ENCODE measurements at regions not wholly inside any gene's neighbourhood (a gene's known extent, or its start where the extent isn't known, plus 50 kb on each side); places are given as distances from the start of the nearest gene placed in this dataset.
"Not testable (repeated sequence)": the region's sequence is repeated elsewhere in the genome, so short reads cannot be mapped to it uniquely, and the experiment has no call there.

DNA sequence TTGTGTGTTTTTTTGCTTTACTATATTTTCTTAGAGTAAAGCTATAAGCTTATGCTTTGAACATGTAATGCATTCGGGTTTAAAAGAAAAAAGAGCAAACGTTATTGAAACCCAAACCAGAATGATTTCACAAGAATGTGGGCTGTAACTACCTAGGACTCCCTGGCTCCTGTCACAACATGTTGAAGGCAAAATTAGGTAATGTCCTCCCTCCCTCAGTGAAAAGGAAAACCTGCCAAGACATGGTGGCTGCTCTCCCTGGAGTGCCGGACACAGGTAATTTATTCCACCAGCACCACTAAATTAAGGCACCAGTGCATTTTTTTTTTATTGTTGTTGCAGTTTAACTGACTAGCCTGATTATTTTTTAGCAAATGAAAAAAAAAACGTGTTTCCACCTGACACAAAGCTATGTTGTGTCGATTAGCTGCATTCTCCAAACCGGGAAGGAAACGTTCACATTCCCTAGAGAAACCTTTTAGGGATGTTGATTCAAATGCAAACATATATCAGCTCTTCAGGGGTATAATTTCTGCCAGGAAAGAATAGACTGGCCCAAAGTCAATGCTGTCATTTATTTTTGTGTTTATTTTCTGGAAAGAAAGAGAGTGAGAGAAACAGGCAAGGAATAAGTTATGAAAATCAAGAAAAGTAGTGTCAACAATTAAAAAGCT, 134.6 kb downstream of the CCDC34 start:
- FAIRE-seq: peak; percentile 56

DNA sequence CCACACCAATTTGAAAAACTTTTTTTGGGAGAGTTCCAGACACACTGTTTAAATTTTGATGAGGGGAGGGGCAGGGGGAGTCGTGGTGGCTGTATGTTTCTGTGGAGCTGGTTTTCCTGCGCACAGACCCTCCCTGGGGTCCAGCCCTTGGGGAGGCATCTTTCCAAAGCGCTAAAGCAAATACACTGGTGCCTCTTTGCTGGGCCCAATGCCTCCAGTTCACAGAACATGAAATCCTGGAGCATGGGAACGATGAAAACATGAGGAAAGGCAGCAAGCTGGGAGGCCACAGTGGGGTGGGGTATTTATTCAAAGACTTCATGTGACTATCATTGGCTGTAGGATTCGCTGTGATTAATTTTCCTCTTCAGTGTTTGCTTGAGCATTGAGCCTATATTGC, 135.3 kb downstream of the CCDC34 start:
- DNase-seq (ENCODE audit: insufficient read length): no peak
- no peak for TF ChIP-seq POLR2A (IDR thresholded peaks at IDR 0.05; ENCODE audit: low read depth, low read length)
- TF ChIP-seq POLR2AphosphoS5 (IDR thresholded peaks at IDR 0.05; ENCODE audit: low read depth, low read length): no peak
- no peak for TF ChIP-seq TAF1 (IDR thresholded peaks at IDR 0.05; ENCODE audit: borderline replicate concordance, low read depth, low read length)
- FAIRE-seq: no peak

More for the DNA sequence above, 134.6 kb downstream of the CCDC34 start:
- no peak for TF ChIP-seq POLR2A (IDR thresholded peaks at IDR 0.05; ENCODE audit: low read depth, low read length)
- no peak for TF ChIP-seq POLR2AphosphoS5 (IDR thresholded peaks at IDR 0.05; ENCODE audit: low read depth, low read length)
- no peak for TF ChIP-seq TAF1 (IDR thresholded peaks at IDR 0.05; ENCODE audit: borderline replicate concordance, low read depth, low read length)
- DNase-seq (ENCODE audit: insufficient read length): no peak

DNA sequence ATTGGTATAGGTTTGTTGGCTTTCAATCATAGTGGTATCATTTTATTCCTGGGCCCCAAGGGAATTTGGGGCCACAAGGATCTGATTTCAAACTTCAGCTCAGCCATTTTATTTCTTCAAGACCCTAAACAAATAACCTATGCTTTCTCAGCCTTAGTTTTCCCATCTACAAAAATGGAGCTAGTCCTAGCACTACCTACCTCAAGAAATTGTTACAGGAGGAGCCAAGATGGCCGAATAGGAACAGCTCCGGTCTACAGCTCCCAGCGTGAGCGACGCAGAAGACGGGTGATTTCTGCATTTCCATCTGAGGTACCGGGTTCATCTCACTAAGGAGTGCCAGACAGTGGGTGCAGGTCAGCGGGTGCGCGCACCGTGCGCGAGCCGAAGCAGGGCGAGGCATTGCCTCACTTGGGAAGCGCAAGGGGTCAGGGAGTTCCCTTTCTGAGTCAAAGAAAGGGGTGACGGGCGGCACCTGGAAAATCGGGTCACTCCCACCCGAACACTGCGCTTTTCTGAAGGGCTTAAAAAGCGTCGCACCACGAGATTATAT, 143.5 kb downstream of the CCDC34 start:
- FAIRE-seq; DNase-seq (ENCODE audit: insufficient read length): not testable (repeated sequence)

DNA sequence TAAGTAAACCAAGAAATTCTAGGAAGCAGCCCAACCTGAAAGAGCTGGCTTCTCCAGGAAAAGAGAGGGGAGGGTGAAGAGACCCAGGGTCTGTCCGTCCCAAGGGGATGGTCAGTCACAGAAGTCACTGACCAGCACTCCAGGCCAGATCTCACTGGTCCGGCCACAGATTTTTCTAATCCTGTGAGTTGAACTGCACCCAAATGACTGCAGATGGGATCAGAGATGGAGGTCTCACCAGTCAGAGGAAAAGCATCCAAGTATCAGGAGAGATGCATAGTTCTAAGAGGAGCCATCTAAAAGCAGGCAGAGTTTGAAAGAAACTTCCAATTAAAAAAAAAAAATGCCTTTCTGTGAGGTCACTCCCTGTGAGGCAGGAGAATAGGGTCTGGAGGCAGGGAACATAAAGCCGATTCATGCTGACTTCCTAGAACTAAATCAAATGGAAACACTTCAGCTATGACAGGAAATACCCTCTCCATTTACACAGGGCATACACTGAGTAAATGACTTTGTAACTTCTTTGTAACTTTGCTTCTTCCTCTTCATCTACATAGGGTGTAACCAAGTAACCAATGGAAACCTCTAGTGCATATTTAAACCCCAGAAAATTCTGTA, 144.5 kb downstream of the CCDC34 start:
- TF ChIP-seq POLR2AphosphoS5 (IDR thresholded peaks at IDR 0.05; ENCODE audit: low read depth, low read length): no peak
- no peak for TF ChIP-seq POLR2A (IDR thresholded peaks at IDR 0.05; ENCODE audit: low read depth, low read length)
- no peak for TF ChIP-seq TAF1 (IDR thresholded peaks at IDR 0.05; ENCODE audit: borderline replicate concordance, low read depth, low read length)
- no peak for FAIRE-seq
- DNase-seq (ENCODE audit: insufficient read length): no peak

DNA sequence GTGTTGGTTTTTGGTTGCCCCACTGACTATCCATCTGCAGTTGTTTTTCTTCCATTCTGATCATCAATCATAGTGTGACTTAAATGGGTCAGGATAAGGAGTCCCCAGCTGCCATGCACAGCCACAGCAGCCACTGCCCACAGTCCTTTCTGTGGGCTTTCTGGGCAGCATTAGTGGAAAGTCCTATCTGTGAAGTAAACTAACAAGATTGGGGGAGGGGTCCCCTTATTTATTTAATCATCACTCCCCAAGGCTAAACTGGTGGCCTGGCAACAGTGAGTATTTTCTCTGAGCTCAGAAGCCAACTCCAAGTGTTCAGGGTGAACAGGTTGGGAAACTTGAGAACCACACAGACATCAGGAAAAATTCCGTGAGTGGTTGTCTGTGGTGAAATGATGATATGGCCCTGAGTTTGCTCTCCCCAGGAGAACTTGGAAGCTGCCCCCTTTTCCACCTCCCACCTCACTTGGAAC, 145.0 kb downstream of the CCDC34 start:
- DNase-seq (ENCODE audit: insufficient read length): no peak
- TF ChIP-seq POLR2AphosphoS5 (IDR thresholded peaks at IDR 0.05; ENCODE audit: low read depth, low read length) (no peak), POLR2A (IDR thresholded peaks at IDR 0.05; ENCODE audit: low read depth, low read length) (no peak), TAF1 (IDR thresholded peaks at IDR 0.05; ENCODE audit: borderline replicate concordance, low read depth, low read length) (no peak)
- FAIRE-seq: no peak

DNA sequence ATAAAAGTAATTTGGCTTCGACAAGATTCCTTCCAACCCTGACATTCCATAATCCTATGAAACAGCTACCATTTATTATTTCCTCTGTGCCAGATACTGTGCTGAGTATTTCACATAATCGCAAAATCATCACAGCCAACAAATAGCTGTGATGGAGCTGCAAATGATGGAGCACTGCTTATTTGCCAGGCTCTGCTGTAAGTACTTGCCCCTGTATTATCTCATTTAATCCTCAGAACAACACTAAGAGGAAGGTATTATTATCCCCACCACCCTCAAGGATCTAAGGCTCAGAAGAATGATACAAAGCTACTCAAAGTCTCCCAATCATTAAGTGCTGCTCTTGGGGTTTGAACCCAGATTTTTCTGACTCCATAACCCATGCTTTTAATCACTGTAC, 145.5 kb downstream of the CCDC34 start:
- DNase-seq (ENCODE audit: insufficient read length) (no peak), FAIRE-seq (no peak)
- TF ChIP-seq POLR2A (IDR thresholded peaks at IDR 0.05; ENCODE audit: low read depth, low read length) (no peak), POLR2AphosphoS5 (IDR thresholded peaks at IDR 0.05; ENCODE audit: low read depth, low read length) (no peak), TAF1 (IDR thresholded peaks at IDR 0.05; ENCODE audit: borderline replicate concordance, low read depth, low read length) (no peak)

DNA sequence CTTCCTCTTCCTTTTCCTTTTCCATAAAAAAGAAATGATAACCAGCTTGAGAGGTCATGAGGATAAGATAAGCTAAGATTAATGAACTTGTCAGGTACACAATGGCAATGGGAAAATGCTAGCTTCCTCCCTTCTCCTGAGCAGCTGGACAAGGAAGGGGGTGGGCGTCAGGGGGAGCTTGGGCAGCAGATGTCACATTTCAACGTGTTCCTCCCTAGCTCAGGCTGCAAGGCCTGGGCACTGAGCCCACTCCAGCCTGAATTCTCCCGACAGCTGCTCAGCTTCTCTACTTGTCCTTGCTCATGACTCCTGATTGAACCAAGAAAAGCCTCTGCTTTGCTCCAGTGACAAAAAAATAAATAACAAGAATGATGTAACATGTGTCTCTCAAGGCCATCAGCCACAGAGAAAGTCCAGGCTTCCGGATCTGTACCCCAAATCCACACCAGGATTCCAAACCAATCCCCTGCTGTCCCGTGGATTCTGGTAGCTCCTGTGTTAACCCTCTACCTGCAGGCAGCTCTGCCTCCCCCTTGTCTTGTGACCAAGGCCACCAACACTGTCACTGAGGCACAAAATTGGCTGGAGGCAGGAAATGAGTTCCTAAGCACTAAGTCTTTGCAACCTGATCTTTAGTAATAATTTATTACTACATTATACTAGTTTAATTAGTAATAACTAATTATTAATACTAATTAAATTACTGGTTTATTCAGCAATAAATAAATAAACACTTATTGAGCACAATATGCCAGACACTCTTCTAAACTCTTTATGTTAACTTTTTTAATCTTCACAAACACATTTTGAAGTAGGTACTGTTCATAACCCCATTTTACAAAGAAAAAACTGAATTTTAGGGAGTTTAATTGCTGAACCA, 146.5 kb downstream of the CCDC34 start:
- FAIRE-seq: no peak

DNA sequence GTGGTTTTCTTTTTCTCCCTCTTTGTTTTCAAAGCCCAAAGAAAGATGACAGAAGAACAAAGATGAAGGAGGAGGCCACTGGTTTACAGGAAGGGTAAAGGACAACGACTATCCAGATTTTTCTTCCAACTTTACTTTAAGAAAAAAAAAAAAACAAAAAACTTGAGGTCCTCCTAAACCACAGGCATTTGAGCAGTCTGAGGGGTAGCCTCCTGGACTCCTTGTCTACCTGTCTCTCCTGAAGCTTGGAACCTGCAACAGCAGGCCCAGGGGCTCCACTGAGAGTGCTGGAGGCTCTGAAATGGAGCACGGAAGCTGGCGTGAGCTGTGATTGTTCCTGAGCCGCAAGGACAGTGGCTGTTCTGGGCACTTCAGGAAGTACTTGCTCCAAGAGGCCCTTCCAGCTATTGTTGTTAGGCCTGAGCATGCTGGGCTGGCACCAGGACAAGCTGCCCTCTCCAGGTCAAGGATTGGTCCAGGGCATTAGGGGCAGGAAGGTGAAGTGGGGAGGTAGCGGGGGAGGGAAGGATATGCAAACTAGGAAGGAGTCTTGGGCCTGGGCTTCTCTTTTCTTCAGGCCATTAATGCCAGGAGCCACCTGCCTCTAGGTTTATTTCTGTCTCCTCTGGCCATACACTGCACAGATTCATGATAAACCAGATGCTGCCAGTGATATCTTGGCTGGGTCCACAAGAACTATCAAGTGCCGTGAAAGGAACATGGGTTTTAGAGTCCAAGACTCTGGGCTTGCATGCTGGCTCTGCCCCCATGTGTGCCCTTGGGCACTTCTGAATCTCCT, 147.3 kb downstream of the CCDC34 start:
- TF ChIP-seq POLR2A (IDR thresholded peaks at IDR 0.05; ENCODE audit: low read depth, low read length) (no peak), TAF1 (IDR thresholded peaks at IDR 0.05; ENCODE audit: borderline replicate concordance, low read depth, low read length) (no peak)
- DNase-seq (ENCODE audit: insufficient read length): no peak
- no peak for FAIRE-seq

More for the DNA sequence above, 146.5 kb downstream of the CCDC34 start:
- DNase-seq (ENCODE audit: insufficient read length): no peak
- TF ChIP-seq TAF1 (IDR thresholded peaks at IDR 0.05; ENCODE audit: borderline replicate concordance, low read depth, low read length) (no peak), POLR2A (IDR thresholded peaks at IDR 0.05; ENCODE audit: low read depth, low read length) (no peak), POLR2AphosphoS5 (IDR thresholded peaks at IDR 0.05; ENCODE audit: low read depth, low read length) (no peak)

DNA sequence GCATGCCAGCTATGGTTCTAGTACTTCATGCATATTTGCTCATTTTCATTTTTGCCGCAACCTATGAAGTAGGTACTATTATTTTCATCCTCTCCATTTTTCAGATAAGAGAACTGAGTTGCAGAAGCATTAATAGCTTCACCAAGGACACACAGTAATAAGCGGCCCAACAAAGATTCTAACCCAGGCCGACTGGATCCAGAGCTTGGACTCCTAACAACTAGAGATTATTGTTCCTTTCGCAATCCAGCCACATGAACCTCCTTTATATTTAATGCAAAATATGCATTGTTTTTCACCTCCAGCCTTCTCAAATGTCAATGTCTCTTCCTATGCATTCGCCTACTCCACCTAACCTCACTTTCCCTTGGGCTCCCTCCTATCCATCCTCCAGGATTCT, 148.3 kb downstream of the CCDC34 start:
- DNase-seq (ENCODE audit: insufficient read length): no peak
- TF ChIP-seq POLR2A (IDR thresholded peaks at IDR 0.05; ENCODE audit: low read depth, low read length): no peak
- FAIRE-seq: no peak

DNA sequence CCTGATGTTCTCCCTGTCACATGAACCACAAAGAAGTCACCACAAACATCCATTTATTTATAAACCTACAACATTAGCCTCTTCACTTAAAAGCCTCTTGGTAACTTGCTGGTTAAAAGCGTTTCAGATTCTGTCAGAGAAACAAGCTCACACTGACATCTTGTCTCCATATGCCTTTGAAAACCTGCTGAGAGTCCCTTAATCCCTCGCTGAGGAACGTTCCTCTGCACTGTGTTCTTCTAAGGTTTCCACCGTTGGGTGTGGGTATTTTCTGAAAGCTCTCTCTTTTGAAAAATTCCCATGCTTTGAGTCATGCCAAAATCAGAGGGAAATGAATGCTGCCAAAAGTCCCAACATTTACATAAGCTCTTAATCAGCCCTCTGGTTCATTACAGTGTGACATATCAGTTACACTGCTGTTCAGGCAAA, 149.8 kb downstream of the CCDC34 start:
- DNase-seq (ENCODE audit: insufficient read length) (no peak), FAIRE-seq (no peak)
- no peak for TF ChIP-seq POLR2A (IDR thresholded peaks at IDR 0.05; ENCODE audit: low read depth, low read length)
- TF ChIP-seq POLR2AphosphoS5 (IDR thresholded peaks at IDR 0.05; ENCODE audit: low read depth, low read length): no peak
- TF ChIP-seq TAF1 (IDR thresholded peaks at IDR 0.05; ENCODE audit: borderline replicate concordance, low read depth, low read length): no peak

DNA sequence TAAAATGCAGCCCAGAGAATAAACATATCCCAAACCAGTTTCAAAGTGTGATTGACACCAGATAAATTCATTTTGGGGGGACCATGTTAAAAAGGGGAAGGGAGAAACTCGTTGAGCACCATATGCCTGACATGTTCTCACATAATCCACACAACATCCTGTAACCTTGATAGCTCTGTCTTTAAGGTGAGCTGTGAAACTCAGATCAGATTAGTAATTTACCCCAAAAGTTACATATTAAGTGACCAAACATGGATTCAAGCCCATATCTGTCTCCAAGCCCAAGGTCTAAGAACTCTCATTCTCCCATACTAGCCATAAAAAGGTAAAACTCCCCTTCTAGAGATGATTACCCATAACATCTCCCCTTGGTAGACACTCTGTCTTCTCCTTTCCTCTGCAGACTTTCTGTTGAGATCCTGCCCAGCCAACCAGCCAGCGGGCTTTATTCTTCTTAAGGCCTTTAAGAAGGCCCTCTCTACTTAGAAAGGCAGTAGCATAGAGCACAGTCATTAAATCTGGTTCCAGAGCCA, 150.7 kb downstream of the CCDC34 start:
- DNase-seq (ENCODE audit: insufficient read length) (no peak), FAIRE-seq (no peak)
- TF ChIP-seq POLR2A (IDR thresholded peaks at IDR 0.05; ENCODE audit: low read depth, low read length) (no peak), TAF1 (IDR thresholded peaks at IDR 0.05; ENCODE audit: borderline replicate concordance, low read depth, low read length) (no peak), POLR2AphosphoS5 (IDR thresholded peaks at IDR 0.05; ENCODE audit: low read depth, low read length) (no peak)

All from GM12892 (cell line).